GM03348 (cell line): ENCODE measurements at regions not wholly inside any gene's neighbourhood (a gene's known extent, or its start where the extent isn't known, plus 50 kb on each side); places are given as distances from the start of the nearest gene placed in this dataset.
"Not testable (repeated sequence)": the region's sequence is repeated elsewhere in the genome, so short reads cannot be mapped to it uniquely, and the experiment has no call there.

ENCODE experiments used
- DNase-seq: peaks from one replicate; pipeline ENCODE4 v3.0.0; 2012; ENCODE audit warnings: low spot score

DNA sequence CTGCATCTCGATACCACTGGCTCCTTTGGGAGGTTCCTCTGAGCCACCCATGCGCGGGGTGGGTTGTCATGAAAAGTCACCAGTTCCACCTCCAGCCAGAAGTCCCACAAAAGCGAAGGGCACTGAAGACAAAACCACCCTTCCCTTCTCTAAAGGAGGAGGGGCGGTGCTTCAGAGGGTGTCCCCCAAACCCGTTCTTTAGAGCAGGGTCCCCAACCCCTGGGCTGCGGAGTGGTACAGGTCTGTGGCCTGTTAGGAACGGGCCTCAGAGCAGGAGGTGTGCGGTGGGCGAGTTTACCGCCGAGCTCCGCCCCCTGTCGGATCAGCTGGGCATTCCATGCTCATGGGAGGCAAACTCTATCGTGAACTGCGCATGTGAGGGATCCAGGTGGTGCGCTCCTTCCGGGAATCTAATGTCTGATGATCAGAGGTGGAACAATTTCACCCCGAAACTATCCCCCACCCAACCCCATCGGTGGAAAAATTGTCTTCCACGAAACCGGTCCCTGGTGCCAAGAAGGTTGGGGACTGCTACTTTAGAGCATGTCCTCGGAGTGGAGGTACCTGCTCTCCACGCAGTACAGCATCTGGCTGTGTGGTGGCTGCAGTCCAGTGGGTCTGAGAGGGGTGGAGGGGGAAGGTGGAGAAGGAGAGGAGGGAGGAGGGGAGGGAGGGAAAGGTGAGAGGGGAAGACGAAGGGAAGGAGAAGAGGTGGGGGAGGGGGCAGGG, 72.9 kb upstream of the SEPTIN5 start:
- DNase-seq, result no peak

- DNase-seq, result no peak
These were observed 72.3 kb upstream of the SEPTIN5 start for GRCh38 chr22:19641983-19642451.

DNA sequence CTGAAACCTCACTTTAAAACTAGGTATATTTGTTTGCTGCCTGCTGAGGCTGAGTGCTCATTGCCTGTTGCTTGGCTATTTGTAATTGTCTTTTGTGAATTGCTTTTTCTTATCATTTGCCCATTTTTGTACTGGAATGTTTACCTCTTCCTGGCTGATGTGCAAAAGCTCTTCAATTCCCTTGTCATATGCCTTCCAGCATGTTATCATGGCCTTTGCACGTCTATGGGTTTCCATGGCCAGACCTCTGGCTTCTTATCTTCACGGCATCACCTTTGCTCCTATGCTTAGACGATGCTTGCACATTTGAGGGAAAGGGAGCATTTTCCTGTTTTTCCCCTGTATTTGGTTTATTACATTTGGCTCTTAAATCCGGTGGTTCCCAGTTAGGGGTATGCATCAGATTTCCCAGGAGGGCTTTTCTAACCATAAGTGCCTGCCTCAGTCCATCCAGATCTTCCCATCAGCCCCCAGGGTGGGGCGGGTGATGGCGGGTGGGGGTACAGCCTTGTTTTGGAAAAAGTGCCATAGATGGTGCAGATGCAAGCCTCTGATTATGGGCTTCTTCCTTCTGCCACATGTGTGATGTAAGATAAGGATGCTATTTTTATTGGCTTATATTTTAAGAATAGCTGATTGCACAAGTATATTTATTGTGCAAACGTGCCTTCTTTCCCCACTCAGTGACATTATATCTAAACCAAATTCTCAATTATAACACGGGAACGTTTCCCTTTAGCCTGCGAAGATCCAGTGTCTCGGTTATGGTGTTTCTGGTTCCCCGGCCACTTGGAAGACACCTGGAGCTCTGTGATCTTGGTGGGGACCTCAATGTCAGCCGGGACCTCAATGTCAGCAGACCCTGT, 70.6 kb upstream of the SEPTIN5 start:
- no peak for DNase-seq

DNA sequence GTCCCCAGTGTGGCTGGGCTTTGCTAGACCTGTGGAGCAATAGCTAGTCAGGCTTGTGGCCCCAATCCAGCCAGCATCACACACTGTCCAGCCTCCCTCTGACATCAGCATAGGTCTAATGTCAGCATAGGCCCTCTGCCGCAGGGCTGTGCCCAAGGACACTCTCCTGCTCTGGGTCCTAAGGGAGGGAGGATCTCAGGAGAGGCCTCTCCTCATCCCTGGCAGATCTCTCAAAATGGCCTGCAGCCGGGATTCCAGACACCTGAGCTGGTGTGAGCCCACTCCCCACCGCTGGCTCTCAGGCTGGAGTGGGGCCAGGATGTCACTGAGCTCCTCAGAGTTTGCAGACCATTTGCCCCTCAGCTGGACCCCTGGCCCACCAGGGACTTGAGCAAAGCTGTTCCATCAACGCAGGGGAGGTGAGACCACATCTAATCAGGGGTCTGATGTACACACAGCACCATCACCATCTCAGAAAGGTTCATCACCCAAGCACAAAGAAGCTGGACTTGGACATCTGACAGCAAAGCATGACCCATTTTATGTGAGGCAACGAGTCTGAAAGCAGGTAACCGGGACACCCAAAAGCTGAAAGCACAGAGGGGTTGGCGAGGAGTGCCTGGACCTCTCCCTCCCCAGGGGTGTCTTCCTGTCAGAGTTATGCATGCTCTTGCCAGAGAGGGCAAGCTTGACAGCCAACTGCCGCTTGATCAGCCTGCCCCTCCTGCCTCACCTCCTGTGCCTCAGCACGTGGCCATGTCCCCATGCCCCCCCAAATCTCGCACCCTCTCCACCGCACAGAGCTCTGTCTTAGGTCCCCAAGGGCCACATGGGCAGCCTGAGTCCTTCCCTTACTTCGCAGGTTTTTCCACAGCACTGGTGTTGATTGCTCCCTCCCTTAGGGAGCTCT, 69.7 kb upstream of the SEPTIN5 start:
- DNase-seq, result no peak

DNA sequence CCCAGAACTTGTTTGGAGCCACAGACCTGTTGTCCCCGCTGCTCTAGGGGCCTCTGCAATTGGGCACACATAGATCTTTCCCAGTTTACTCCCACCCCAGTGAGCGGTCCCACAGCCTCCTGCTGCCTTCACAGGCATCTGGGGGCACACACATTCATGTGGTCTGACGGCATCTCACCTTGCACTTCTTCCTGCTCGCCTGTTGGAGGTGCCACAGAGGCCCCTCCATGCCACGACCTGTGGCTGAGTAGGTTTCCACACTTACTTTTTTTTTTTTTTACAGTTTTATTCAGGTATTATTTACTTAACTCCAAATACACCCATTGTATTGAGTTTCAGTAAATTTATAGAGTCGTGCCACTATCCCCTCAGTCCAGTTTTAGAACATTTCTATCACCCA, 68.9 kb upstream of the SEPTIN5 start:
- DNase-seq, result no peak

GRCh38 chr22:19645905-19646304, 68.4 kb upstream of the SEPTIN5 start:
- DNase-seq, result no peak

- no peak for DNase-seq
These were observed 67.9 kb upstream of the SEPTIN5 start for GRCh38 chr22:19646383-19646782.

DNA sequence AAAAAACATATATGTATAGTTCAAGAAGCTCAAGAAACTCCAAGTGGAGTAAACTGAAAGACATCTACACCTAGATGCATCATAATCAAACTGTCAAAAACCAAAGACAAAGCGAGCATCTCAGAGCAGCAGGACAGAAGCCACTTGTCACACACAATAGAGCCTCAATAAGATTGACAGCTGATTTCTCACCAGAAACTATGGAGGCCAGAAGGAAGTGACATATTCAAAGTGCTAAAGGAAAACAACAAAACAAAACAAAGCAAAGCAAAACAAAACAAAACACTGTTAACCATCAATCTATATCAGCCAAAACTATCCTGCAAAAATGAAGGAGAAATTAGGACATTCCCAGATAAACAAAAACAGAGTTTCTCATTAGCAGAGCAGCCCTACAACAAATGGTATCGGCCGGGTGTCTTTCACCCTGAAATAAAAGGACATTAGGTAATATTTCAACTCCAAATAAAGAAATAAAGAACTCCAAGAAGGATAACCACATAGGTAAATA, 65.8 kb upstream of the SEPTIN5 start:
- DNase-seq, result no peak

DNA sequence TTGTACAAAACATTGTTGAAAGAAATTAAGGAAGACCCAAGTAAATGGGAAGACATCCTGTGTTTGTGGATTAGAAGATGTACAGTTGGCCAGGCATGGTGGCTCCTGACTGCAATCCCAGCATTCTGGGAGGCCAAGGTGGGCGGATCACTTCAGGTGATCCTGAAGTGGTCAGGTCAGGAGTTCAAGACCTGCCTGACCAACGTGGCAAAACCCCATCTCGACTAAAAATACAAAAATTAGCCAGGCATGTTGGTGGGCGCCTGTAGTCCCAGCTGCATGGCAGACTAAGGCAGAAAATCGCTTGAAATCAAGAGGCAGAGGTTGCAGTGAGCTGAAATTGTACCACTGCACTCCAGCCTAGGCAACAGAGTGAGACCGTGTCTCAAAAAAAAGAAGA, 62.0 kb upstream of the SEPTIN5 start:
- DNase-seq, result no peak

DNA sequence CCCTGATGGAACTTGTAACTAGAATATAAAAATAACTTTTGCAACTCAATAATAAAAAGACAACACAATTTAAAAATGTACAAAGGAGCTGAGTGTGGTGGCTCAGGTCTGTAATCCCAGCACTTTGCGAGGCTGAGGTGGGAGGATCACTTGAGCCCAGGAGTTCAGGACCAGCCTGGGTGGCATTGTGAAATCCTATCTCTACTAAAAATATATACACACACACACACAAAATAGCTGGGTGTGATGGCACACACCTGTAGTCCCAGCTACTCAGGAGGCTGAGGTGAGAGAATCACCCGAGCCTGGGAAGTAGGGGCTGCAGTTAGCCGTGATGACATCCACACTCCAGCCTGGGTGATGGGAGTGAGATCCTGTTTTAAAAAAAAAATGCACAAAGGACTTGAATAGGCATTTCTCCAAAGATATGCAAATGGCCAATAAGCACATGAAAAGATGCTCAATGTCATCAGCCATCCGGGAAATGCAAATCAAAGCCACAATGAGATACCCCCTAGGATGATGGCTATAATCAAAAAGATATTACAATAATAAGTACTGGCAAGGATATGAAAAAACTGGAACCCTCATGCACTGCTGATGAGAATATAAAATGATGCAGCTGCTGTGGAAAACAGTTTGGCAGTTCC, 59.8 kb upstream of the SEPTIN5 start:
- DNase-seq, result no peak

DNA sequence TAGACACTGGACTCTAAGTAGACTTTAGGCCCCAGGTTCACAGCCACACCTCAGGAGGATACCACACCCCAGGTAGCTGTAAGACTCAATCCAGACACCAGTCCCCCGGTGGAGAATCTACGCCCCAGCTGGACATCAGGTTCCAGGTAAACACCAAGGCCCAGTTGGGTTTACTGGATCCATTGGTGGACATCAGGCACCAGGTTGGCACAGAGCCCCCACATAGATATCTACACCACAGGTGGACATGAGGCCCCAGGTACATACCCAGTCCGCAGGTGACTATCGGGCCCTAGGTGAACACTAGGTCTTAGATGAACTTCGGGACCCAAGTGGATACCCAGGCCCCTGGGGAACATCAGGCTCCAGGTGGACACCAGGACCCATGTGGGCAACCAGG, 58.9 kb upstream of the SEPTIN5 start:
- no peak for DNase-seq

DNA sequence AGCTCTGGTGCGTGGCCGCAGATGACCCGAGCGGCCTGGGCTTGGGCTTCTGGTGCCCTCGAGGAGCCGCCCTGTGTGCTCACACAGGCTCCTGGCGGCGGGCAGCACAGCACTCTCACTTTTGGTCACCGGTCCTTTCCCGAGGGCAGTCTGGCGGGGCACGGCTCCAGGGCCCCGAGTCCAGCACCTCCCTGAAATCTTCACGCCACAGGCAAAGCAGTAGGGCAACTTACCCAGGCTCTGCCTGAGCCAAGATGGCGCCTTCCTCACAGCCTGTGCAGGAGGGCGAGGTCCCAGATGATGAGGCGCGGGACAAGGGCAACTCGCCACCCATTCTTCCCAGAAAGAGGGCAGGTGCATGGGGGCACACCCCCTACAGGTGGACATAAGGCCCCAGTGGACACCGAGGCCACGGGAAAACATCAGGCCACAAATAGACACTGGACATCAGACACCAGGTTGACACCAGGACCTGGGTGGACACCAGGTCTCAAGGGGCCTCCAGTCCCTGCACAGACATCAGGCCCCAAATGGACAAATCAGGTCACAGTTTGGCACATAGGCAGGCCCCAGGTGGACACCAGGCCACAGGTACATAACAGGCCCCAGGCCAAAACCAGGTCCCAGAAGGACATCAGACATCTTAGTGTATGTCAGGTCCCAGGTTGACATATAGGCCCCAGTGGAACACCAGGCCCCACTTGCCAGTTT, 57.6 kb upstream of the SEPTIN5 start:
- DNase-seq, result no peak

GRCh38 chr22:19657252-19658056, 56.8 kb upstream of the SEPTIN5 start:
- DNase-seq, result no peak

DNA sequence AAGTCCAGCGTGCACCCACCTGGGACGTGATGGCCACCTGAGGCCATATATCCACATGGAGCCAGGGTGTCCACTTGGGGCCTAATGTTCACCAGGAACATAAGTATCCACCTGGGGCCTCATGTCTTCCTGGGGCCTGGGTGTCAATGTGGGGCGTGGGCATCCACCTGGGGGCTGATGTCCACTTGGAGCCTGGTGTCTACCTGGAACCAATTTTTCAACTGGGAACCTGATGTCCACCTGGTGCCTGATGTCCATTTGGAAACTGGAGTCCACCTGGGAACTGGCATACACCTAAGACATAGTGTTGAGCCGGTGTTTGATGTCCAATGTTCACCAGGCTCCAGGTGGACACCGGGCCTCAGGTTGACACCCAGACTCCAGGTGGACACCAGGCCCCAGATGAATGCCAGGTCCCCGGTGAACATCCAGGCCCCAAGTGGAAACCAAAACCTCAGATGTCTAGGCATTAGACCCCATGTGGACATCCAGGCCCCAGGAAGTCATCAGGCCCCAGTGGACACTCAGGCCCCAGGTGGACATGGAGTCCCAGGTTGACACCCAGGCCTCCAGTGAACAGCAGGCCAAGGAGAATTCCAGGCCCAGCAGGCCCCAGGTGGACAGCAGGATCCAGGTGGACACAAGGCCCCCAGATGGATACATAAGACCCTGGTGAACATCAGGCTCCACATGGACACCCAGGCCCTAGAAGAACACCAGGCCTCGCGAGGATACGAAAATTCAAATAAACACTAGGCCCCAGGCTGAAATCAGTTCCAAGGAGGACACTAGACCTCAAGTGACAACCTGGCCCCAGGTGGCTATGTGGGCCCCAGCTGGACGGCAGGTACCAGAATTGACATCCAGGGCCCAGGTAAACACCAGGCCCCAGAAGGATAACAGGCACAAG, 56.0 kb upstream of the SEPTIN5 start:
- no peak for DNase-seq

DNA sequence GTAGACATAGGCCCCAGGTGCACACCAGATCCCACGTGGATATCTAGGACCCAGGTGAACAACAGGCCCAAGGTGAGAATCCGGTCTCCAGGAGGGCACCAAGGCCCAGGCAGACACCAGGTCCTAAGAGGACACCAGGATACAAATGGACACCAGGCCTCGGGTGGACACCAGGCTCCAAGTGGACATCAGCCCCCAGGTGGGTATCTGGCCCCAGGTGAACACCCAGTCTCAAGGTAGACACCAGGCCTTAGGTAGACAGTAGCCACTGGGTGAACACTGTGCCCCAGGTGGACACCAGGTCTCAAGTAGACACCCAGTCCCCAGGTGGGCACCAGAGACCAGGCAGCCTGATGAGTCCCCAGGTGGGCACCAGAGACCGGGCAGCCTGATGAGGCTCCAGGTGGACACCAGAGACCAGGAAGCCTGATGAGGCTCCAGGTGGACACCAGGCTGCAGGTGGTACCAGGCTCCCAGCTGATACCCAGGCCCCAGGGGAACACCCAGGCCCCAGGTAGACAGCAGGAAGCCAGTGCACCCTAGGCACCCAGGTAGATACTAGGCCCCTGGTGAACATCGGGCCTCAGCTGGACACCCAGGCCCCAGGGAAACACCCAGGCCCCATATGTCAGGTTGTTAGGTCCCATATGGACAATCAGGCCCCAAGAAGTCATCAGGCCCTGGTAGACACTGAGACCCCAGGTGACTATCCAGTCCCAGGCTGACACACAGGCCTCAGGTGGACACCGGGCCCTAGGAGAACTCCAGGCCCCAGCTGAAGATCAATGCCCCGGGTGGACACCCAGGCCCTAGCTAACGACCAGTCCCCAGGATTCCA, 55.1 kb upstream of the SEPTIN5 start:
- DNase-seq, result no peak

DNA sequence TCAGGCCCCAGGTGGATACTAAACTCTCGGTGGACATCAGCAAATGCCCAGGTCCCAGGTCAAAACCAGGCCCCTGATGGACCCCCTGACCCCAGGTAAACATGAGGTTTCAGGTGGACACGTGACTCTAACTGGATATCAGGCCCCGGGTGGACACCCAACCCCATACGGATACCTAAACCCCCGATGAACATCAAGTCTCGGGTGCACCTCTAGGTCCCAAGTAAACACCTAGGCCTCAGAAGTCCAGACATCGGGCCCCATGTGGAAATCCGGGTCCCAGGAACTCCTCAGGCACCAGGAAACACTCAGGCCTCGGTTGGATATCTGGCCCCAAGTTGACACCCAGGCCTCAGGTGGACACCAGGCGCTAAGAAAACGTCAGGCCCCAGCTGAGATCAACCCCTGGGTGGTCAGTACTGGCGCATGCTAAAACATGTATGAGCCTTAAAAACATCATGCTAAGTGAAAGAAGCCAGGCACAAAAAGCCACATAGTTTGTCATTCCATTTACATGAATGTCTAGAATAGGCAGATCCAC, 54.4 kb upstream of the SEPTIN5 start:
- no peak for DNase-seq

DNA sequence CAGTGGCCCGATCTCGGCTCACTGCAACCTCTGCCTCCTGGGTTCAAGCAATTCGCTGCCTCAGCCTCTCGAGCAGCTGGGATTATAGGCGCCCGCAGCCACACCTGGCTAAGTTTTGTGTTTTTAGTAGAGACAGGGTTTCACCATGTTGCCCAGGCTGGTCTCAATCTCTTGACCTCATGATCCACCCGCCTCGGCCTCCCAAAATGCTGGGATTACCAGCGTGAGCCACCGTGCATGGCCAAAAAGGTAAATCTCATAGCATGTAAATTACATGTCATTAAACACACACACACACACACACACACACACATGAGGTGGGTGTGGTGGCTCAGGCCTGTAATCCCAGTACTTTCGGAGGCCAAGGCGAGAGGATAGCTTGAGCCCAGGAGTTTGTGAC, 53.7 kb upstream of the SEPTIN5 start:
- DNase-seq, result not testable (repeated sequence)

DNA sequence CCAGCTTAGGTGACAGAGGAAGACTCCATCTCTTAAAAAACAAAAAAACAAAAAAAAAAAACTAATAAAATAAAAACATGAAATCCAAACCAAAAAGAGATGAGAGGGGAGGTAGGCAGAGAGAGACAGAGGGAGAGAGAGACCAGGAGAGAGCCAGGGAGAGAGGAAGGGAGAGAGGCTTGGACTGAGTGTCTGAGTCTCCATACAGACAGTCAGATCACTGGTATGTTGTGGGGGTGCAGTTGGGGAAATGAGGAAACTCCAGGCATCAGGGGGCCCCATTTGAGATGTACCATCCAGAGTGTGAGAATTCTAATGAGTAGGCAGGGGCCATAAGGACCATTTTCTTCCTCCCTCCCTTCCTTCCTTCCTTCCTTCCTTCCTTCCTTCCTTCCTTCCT, 53.1 kb upstream of the SEPTIN5 start:
- no peak for DNase-seq
